GM20431 (cell line): ENCODE measurements at regions not wholly inside any gene's neighbourhood (a gene's known extent, or its start where the extent isn't known, plus 50 kb on each side); places are given as distances from the start of the nearest gene placed in this dataset.

Experiments used
- in situ Hi-C: fragments of 300-500 bp; cut with MseI, MboI; formaldehyde crosslinking; loops from one replicate; pipeline ENCODE4 v1.15.0; 2020; ENCODE audit warnings: low sequenced_read_pairs; ENCODE audit not compliant: unreplicated experiment

- in situ Hi-C loops: no loop called here
Observed at GRCh38 chr17:70875729-70876310, 706.5 kb downstream of the KCNJ2 start.

- in situ Hi-C loops: no loop called here
Observed at GRCh38 chr17:70878879-70879278, 709.5 kb downstream of the KCNJ2 start.

GRCh38 chr17:70879401-70879800 lies 710.1 kb downstream of the KCNJ2 start:
- in situ Hi-C loops: no loop called here

- in situ Hi-C loops: no loop called here
Observed at GRCh38 chr17:70881093-70881492, 711.8 kb downstream of the KCNJ2 start.

- in situ Hi-C loops: no loop called here
Observed at GRCh38 chr17:70882504-70882903, 713.2 kb downstream of the KCNJ2 start.

- in situ Hi-C loops: no loop called here
Observed at GRCh38 chr17:70886648-70887047, 717.3 kb downstream of the KCNJ2 start.

- in situ Hi-C loops: no loop called here
Observed at GRCh38 chr17:70888324-70888723, 719.0 kb downstream of the KCNJ2 start.

- in situ Hi-C loops: no loop called here
Observed at GRCh38 chr17:70891306-70891705, 722.0 kb downstream of the KCNJ2 start.

GRCh38 chr17:70892527-70892926 lies 723.2 kb downstream of the KCNJ2 start:
- in situ Hi-C loops: no loop called here

GRCh38 chr17:70896843-70897242 lies 727.5 kb downstream of the KCNJ2 start:
- in situ Hi-C loops: no loop called here

- in situ Hi-C loops: no loop called here
Observed at GRCh38 chr17:70897446-70897845, 728.1 kb downstream of the KCNJ2 start.

- in situ Hi-C loops: no loop called here
Observed at GRCh38 chr17:70901870-70902269, 732.5 kb downstream of the KCNJ2 start.

- in situ Hi-C loops: no loop called here
Observed at GRCh38 chr17:70905796-70906195, 736.5 kb downstream of the KCNJ2 start.

- in situ Hi-C loops: no loop called here
Observed at GRCh38 chr17:70906808-70907207, 737.5 kb downstream of the KCNJ2 start.

GRCh38 chr17:70912716-70913485 lies 743.6 kb downstream of the KCNJ2 start:
- in situ Hi-C loops: no loop called here

- in situ Hi-C loops: no loop called here
Observed at GRCh38 chr17:70916469-70916868, 747.1 kb downstream of the KCNJ2 start.

GRCh38 chr17:70919241-70919640 lies 749.9 kb downstream of the KCNJ2 start:
- in situ Hi-C loops: no loop called here

- in situ Hi-C loops: no loop called here
Observed at GRCh38 chr17:70920416-70920815, 751.1 kb downstream of the KCNJ2 start.

GRCh38 chr17:70922268-70922667 lies 752.9 kb downstream of the KCNJ2 start:
- in situ Hi-C loops: no loop called here

GRCh38 chr17:70924776-70925175 lies 755.4 kb downstream of the KCNJ2 start:
- in situ Hi-C loops: no loop called here

- in situ Hi-C loops: no loop called here
Observed at GRCh38 chr17:70929226-70929625, 759.9 kb downstream of the KCNJ2 start.

- in situ Hi-C loops: no loop called here
Observed at GRCh38 chr17:70934231-70934630, 764.9 kb downstream of the KCNJ2 start.
